HepG2 (cell line): ENCODE measurements at regions not wholly inside any gene's neighbourhood (a gene's known extent, or its start where the extent isn't known, plus 50 kb on each side); places are given as distances from the start of the nearest gene placed in this dataset.

Experiments used
- KAT2B ChIP-seq: fragments of 150-350 bp; IDR thresholded peaks from 2 replicates; pipeline ENCODE4 v1.6.1; 2014; ENCODE audit warnings: low read depth, low read length, borderline replicate concordance
- PLRG1 ChIP-seq: fragments of 450-650 bp; conservative IDR thresholded peaks from 2 replicates; pipeline ENCODE4 v1.6.1; 2016
- PRMT3 ChIP-seq: sonication (generic); formaldehyde crosslinking; IDR thresholded peaks from 2 replicates; pipeline ENCODE4 v1.8.1; 2022; ENCODE audit warnings: low read depth, mild to moderate bottlenecking, moderate library complexity, missing genetic modification reagents, borderline replicate concordance
- ZNF350 ChIP-seq: sonication (generic); formaldehyde crosslinking; IDR thresholded peaks from 2 replicates; pipeline ENCODE4 v1.4.0; 2020; ENCODE audit warnings: mild to moderate bottlenecking, low read depth, missing genetic modification reagents, borderline replicate concordance
- ZNF569 ChIP-seq: sonication (generic); formaldehyde crosslinking; IDR thresholded peaks from 2 replicates; pipeline ENCODE4 v1.5.0; 2020; ENCODE audit warnings: mild to moderate bottlenecking, missing genetic modification reagents, moderate library complexity, borderline replicate concordance
- TF ChIP-seq, protein P1 (sequence below): sonication (generic); formaldehyde crosslinking; IDR thresholded peaks from 2 replicates; pipeline ENCODE4 v1.5.1; 2020; ENCODE audit warnings: mild to moderate bottlenecking, missing genetic modification reagents
- TF ChIP-seq, protein P2 (sequence below): sonication (generic); formaldehyde crosslinking; IDR thresholded peaks from 2 replicates; pipeline ENCODE4 v1.8.0; 2022; ENCODE audit warnings: mild to moderate bottlenecking, missing genetic modification reagents, moderate library complexity
- TF ChIP-seq, protein P3 (sequence below): sonication (generic); formaldehyde crosslinking; IDR thresholded peaks from 2 replicates; pipeline ENCODE4 v1.4.0; 2020; ENCODE audit warnings: missing genetic modification reagents

DNA sequence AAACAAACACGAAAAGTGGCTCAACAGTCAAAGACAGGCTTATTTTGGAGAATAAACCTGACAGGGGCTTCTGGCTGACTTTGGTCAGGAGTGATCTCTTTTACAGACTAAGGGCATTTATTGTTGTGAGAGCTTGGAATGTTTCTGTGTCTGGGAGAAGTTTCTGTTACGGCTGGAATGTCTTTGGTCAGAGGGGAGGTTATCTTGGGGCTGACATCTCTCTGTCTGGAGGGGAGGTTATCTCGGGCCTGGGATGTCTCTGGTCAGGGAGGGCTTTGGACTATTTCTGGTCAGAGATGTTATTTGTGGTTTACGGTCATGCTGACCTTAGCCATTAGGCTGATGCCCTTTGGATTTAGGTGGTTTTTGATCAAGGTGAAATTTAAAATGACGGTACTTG is 345.5 kb upstream of the FSIP2 start (continued):
- TF ChIP-seq, protein P1, sequence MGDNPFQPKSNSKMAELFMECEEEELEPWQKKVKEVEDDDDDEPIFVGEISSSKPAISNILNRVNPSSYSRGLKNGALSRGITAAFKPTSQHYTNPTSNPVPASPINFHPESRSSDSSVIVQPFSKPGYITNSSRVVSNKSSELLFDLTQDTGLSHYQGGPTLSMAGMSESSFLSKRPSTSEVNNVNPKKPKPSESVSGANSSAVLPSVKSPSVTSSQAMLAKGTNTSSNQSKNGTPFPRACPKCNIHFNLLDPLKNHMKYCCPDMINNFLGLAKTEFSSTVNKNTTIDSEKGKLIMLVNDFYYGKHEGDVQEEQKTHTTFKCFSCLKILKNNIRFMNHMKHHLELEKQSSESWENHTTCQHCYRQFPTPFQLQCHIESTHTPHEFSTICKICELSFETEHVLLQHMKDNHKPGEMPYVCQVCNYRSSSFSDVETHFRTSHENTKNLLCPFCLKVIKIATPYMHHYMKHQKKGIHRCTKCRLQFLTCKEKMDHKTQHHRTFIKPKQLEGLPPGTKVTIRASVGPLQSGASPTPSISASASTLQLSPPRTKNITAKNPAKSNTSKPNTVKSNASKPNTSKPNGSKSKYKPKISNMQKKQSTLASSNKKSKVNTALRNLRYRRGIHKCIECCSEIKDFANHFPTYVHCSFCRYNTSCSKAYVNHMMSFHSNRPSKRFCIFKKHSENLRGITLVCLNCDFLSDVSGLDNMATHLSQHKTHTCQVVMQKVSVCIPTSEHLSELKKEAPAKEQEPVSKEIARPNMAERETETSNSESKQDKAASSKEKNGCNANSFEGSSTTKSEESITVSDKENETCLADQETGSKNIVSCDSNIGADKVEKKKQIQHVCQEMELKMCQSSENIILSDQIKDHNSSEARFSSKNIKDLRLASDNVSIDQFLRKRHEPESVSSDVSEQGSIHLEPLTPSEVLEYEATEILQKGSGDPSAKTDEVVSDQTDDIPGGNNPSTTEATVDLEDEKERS (CRISPR knock-in tag), result no peak
- TF ChIP-seq ZNF569 (CRISPR knock-in tag), result no peak
- no peak for TF ChIP-seq PLRG1
- TF ChIP-seq, protein P2, sequence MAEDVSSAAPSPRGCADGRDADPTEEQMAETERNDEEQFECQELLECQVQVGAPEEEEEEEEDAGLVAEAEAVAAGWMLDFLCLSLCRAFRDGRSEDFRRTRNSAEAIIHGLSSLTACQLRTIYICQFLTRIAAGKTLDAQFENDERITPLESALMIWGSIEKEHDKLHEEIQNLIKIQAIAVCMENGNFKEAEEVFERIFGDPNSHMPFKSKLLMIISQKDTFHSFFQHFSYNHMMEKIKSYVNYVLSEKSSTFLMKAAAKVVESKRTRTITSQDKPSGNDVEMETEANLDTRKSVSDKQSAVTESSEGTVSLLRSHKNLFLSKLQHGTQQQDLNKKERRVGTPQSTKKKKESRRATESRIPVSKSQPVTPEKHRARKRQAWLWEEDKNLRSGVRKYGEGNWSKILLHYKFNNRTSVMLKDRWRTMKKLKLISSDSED (CRISPR knock-in tag), result no peak
- TF ChIP-seq, protein P3, sequence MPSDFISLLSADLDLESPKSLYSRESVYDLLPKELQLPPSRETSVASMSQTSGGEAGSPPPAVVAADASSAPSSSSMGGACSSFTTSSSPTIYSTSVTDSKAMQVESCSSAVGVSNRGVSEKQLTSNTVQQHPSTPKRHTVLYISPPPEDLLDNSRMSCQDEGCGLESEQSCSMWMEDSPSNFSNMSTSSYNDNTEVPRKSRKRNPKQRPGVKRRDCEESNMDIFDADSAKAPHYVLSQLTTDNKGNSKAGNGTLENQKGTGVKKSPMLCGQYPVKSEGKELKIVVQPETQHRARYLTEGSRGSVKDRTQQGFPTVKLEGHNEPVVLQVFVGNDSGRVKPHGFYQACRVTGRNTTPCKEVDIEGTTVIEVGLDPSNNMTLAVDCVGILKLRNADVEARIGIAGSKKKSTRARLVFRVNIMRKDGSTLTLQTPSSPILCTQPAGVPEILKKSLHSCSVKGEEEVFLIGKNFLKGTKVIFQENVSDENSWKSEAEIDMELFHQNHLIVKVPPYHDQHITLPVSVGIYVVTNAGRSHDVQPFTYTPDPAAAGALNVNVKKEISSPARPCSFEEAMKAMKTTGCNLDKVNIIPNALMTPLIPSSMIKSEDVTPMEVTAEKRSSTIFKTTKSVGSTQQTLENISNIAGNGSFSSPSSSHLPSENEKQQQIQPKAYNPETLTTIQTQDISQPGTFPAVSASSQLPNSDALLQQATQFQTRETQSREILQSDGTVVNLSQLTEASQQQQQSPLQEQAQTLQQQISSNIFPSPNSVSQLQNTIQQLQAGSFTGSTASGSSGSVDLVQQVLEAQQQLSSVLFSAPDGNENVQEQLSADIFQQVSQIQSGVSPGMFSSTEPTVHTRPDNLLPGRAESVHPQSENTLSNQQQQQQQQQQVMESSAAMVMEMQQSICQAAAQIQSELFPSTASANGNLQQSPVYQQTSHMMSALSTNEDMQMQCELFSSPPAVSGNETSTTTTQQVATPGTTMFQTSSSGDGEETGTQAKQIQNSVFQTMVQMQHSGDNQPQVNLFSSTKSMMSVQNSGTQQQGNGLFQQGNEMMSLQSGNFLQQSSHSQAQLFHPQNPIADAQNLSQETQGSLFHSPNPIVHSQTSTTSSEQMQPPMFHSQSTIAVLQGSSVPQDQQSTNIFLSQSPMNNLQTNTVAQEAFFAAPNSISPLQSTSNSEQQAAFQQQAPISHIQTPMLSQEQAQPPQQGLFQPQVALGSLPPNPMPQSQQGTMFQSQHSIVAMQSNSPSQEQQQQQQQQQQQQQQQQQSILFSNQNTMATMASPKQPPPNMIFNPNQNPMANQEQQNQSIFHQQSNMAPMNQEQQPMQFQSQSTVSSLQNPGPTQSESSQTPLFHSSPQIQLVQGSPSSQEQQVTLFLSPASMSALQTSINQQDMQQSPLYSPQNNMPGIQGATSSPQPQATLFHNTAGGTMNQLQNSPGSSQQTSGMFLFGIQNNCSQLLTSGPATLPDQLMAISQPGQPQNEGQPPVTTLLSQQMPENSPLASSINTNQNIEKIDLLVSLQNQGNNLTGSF, result no peak
- no peak for TF ChIP-seq ZNF350
- TF ChIP-seq KAT2B, result no peak
- TF ChIP-seq PRMT3, result no peak
